T-cell (primary cell): ENCODE measurements at regions not wholly inside any gene's neighbourhood (a gene's known extent, or its start where the extent isn't known, plus 50 kb on each side); places are given as distances from the start of the nearest gene placed in this dataset.
"Not testable (repeated sequence)": the region's sequence is repeated elsewhere in the genome, so short reads cannot be mapped to it uniquely, and the experiment has no call there.

Source experiments
- ATAC-seq, 4 experiments: fragments of 200-7000 bp in 3 of 4; fragments of 150-1000 bp in 1 of 4; cut with Tn5 transposase; replicated peaks in 1 of 4; 1 replicate in 3 of 4; 2 replicates in 1 of 4; pipeline ENCODE4 v1.10.0; 2021; ENCODE audit warnings: moderate library complexity in 3 of 4, mild to moderate bottlenecking in 2 of 4, moderate number of reproducible peaks in 1 of 4
- CTCF ChIA-PET, 2 donors: fragments of 300-600 bp; sonication (Branson Sonifier 250); formaldehyde crosslinking; loops; one replicate each; lab custom pipeline; 2022; ENCODE audit warnings: antibody characterized with exemption in 2 of 2; lab: Charles Lee
- POLR2A ChIA-PET, 2 donors: fragments of 300-600 bp; sonication (Branson Sonifier 250); formaldehyde crosslinking; loops; one replicate each; lab custom pipeline; 2022; ENCODE audit warnings: antibody characterized with exemption in 2 of 2; lab: Charles Lee
- DNase-seq, 35 experiments: peaks; one replicate each; pipeline versions ENCODE4 v3.0.0 to v3.0.0-alpha.2; 2013 to 2023
- H3K27ac ChIP-seq: one replicate; pipeline ENCODE4 v1.5.1; 2013; ENCODE audit warnings: low read length
- H3K27me3 ChIP-seq, 2 experiments: replicated peaks in 1 of 2; 1 replicate in 1 of 2; 2 replicates in 1 of 2; pipeline versions ENCODE4 v1.6.1 to v1.7.0; 2013; ENCODE audit warnings: low read length in 1 of 2, mixed read lengths in 1 of 2; ENCODE audit not compliant: control insufficient read depth in 2 of 2, insufficient read depth in 2 of 2; ENCODE audit errors: extremely low read depth in 1 of 2
- H3K36me3 ChIP-seq, 2 donors: 1 replicate in 1 of 2; 2 replicates in 1 of 2; pipeline versions ENCODE4 v1.6.1 to v1.7.0; 2013; ENCODE audit warnings: low read length in 1 of 2; ENCODE audit not compliant: control insufficient read depth in 2 of 2, insufficient read depth in 1 of 2; ENCODE audit errors: extremely low read depth in 1 of 2
- H3K4me1 ChIP-seq, 2 experiments: 1 replicate in 1 of 2; 2 replicates in 1 of 2; pipeline versions ENCODE4 v1.6.1 to v1.7.0; 2013; ENCODE audit warnings: low read length in 2 of 2, mixed read lengths in 1 of 2; ENCODE audit not compliant: insufficient read depth in 2 of 2, control insufficient read depth in 1 of 2; ENCODE audit errors: extremely low read depth in 1 of 2
- H3K4me3 ChIP-seq, 2 donors: 1 replicate in 1 of 2; 2 replicates in 1 of 2; pipeline versions ENCODE4 v1.5.1 to v1.7.0; 2013; ENCODE audit warnings: mild to moderate bottlenecking in 2 of 2, low read length in 1 of 2, moderate library complexity in 1 of 2; ENCODE audit not compliant: control insufficient read depth in 1 of 2; ENCODE audit errors: extremely low read depth in 1 of 2
- H3K9me3 ChIP-seq: 2 replicates; pipeline ENCODE4 v1.7.0; 2013
- H3K27ac Mint-ChIP-seq, 2 donors: one replicate each; pipeline ENCODE4 v1.8.0; 2020 to 2021; ENCODE audit warnings: mild to moderate bottlenecking in 2 of 2, mixed read lengths in 2 of 2
- H3K27me3 Mint-ChIP-seq, 2 donors: one replicate each; pipeline ENCODE4 v1.8.0; 2021 to 2022; ENCODE audit warnings: mixed read lengths in 2 of 2
- H3K36me3 Mint-ChIP-seq: one replicate; pipeline ENCODE4 v1.8.0; 2021; ENCODE audit warnings: mixed read lengths
- H3K4me1 Mint-ChIP-seq, 3 donors: one replicate each; pipeline ENCODE4 v1.8.0; 2020 to 2022; ENCODE audit warnings: mixed read lengths in 3 of 3, mild to moderate bottlenecking in 1 of 3
- H3K4me3 Mint-ChIP-seq, 3 donors: one replicate each; pipeline ENCODE4 v1.8.0; 2020 to 2022; ENCODE audit warnings: mild to moderate bottlenecking in 3 of 3, mixed read lengths in 3 of 3, moderate library complexity in 3 of 3
- H3K9me3 Mint-ChIP-seq, 3 donors: one replicate each; pipeline ENCODE4 v1.8.0; 2020 to 2022; ENCODE audit warnings: mixed read lengths in 3 of 3
- WGBS: methylation state at CpG from one replicate; pipeline ENCODE4 v1.1.5; 2013; ENCODE audit warnings: missing lambda C conversion rate; ENCODE audit not compliant: insufficient coverage; 5-methylcytosine and 5-hydroxymethylcytosine counted together

- 98% methylated on average over 16 of the region's 33 CpGs for WGBS
- ATAC-seq, CTCF ChIA-PET, H3K36me3 Mint-ChIP-seq, DNase-seq, H3K36me3 ChIP-seq, H3K4me3 ChIP-seq, H3K9me3 Mint-ChIP-seq, H3K4me3 Mint-ChIP-seq, H3K4me1 ChIP-seq, H3K27ac ChIP-seq, H3K27me3 ChIP-seq, H3K9me3 ChIP-seq, POLR2A ChIA-PET, H3K4me1 Mint-ChIP-seq, H3K27me3 Mint-ChIP-seq, H3K27ac Mint-ChIP-seq: not testable (repeated sequence)
These were observed 97.3 kb upstream of the CNTNAP2 start for GRCh38 chr7:146019041-146020004.

GRCh38 chr7:146017366-146017765, 99.2 kb upstream of the CNTNAP2 start:
- WGBS, result no CpG with 5 or more reads among the region's 5 CpGs
- ATAC-seq, CTCF ChIA-PET, POLR2A ChIA-PET, H3K27me3 ChIP-seq, H3K27me3 Mint-ChIP-seq, H3K9me3 Mint-ChIP-seq, H3K4me3 ChIP-seq, H3K27ac ChIP-seq, H3K27ac Mint-ChIP-seq, H3K4me3 Mint-ChIP-seq, H3K4me1 ChIP-seq, H3K36me3 ChIP-seq, H3K4me1 Mint-ChIP-seq, DNase-seq, H3K36me3 Mint-ChIP-seq, H3K9me3 ChIP-seq: not testable (repeated sequence)

GRCh38 chr7:146014154-146014553, 102.4 kb upstream of the CNTNAP2 start:
- H3K4me3 Mint-ChIP-seq, H3K9me3 ChIP-seq, H3K27ac Mint-ChIP-seq, H3K36me3 Mint-ChIP-seq, ATAC-seq, H3K4me1 Mint-ChIP-seq, H3K27ac ChIP-seq, H3K9me3 Mint-ChIP-seq, H3K36me3 ChIP-seq, H3K4me3 ChIP-seq, DNase-seq, POLR2A ChIA-PET, H3K4me1 ChIP-seq, H3K27me3 ChIP-seq, H3K27me3 Mint-ChIP-seq, CTCF ChIA-PET: not testable (repeated sequence)
- no CpG with 5 or more reads among the region's 2 CpGs for WGBS

DNA sequence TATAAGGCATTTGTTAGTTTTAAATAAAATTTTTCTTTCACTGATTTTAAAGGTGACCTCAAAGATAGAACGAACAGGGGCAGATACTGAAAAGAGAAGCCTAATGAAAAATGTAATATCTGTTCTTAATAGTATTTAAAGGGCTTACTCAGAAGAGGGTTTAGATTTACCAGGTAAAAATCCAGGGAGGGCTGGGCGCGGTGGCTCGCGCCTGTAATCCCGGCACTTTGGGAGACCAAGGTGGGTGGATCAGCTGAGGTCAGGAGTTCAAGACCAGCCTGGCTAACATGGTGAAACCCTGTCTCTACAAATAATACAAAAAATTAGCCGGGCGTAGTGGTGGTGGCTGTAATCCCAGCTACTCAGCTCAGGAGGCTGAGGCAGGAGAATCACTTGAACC, 108.3 kb upstream of the CNTNAP2 start:
- Mint-ChIP-seq H3K4me3 (no peak overlapping the region), H3K36me3 (no peaks in the 10 kb centered on the region), H3K27me3 (no peaks in the 10 kb centered on the region), H3K4me1 (no peaks in the 10 kb centered on the region), H3K27ac (no peak overlapping the region), H3K9me3 (peaks cover 2 to 10% (median 8%) of the 10 kb centered on the region in 3 donors)
- H3K36me3 ChIP-seq, result no peaks in the 10 kb centered on the region
- no peak overlapping the region for H3K4me3 ChIP-seq
- H3K27me3 ChIP-seq, result no peaks in the 10 kb centered on the region
- DNase-seq (no peak), ATAC-seq (no peak)
- CTCF ChIA-PET, result no interaction called here
- POLR2A ChIA-PET, result no interaction called here
- H3K9me3 ChIP-seq, result no peaks in the 10 kb centered on the region
- H3K4me1 ChIP-seq, result no peaks in the 10 kb centered on the region
- H3K27ac ChIP-seq, result no peak overlapping the region
- no CpG with 5 or more reads among the region's 8 CpGs for WGBS

GRCh38 chr7:146004805-146005204, 111.8 kb upstream of the CNTNAP2 start:
- H3K36me3 Mint-ChIP-seq, result no peaks in the 10 kb centered on the region
- WGBS, result 80% methylated on average over 1 of the region's 2 CpGs
- no peak for DNase-seq
- H3K27me3 Mint-ChIP-seq, result no peaks in the 10 kb centered on the region
- H3K27me3 ChIP-seq, result no peaks in the 10 kb centered on the region
- H3K4me3 ChIP-seq, result no peak overlapping the region
- H3K4me1 ChIP-seq, result no peaks in the 10 kb centered on the region
- POLR2A ChIA-PET, result no interaction called here
- no peak overlapping the region for H3K27ac ChIP-seq
- H3K4me3 Mint-ChIP-seq, result no peak overlapping the region
- no peak overlapping the region for H3K27ac Mint-ChIP-seq
- H3K9me3 ChIP-seq, result no peaks in the 10 kb centered on the region
- peaks cover 6 to 14% (median 11%) of the 10 kb centered on the region in 3 donors for H3K9me3 Mint-ChIP-seq
- ATAC-seq, result no peak
- H3K4me1 Mint-ChIP-seq, result no peaks in the 10 kb centered on the region
- H3K36me3 ChIP-seq, result no peaks in the 10 kb centered on the region
- CTCF ChIA-PET, result no interaction called here

- ChIA-PET CTCF (no interaction called here), POLR2A (interaction anchor here in 1 of 2 donors (0.7 kb wide), 1 partner anchor 16 kb away, joined by 3 read pairs; no protein-coding TSS in a partner anchor)
- 20% methylated on average over 4 of the region's 8 CpGs for WGBS
- no peak overlapping the region for H3K27ac Mint-ChIP-seq
- Histone ChIP-seq H3K4me3 (no peak overlapping the region), H3K36me3 (no peaks in the 10 kb centered on the region), H3K27me3 (no peaks in the 10 kb centered on the region), H3K9me3 (no peaks in the 10 kb centered on the region), H3K27ac (no peak overlapping the region), H3K4me1 (no peaks in the 10 kb centered on the region)
- H3K27me3 Mint-ChIP-seq, result no peaks in the 10 kb centered on the region
- H3K4me1 Mint-ChIP-seq, result no peaks in the 10 kb centered on the region
- H3K36me3 Mint-ChIP-seq, result no peaks in the 10 kb centered on the region
- no peak overlapping the region for H3K4me3 Mint-ChIP-seq
- DNase-seq, result no peak
- H3K9me3 Mint-ChIP-seq, result peaks cover 6 to 14% (median 11%) of the 10 kb centered on the region in 3 donors
- ATAC-seq, result no peak
These were observed 114.0 kb upstream of the CNTNAP2 start for GRCh38 chr7:146002431-146003078.
